PC-3 (cell line): ENCODE measurements at regions not wholly inside any gene's neighbourhood (a gene's known extent, or its start where the extent isn't known, plus 50 kb on each side); places are given as distances from the start of the nearest gene placed in this dataset.

ENCODE experiments used
- EZH2 ChIP-seq: fragments of 300-600 bp; sonication (generic); IDR thresholded peaks from one replicate; pipeline ENCODE4 v1.6.1; 2017; ENCODE audit warnings: antibody characterized with exemption, mild to moderate bottlenecking, low read length; ENCODE audit not compliant: unreplicated experiment
- TF ChIP-seq, protein P1 (sequence below): fragments of 300-600 bp; sonication (generic); conservative IDR thresholded peaks from 2 replicates; pipeline ENCODE4 v1.5.1; 2017; ENCODE audit warnings: antibody characterized with exemption, low read depth, mild to moderate bottlenecking, low read length

DNA sequence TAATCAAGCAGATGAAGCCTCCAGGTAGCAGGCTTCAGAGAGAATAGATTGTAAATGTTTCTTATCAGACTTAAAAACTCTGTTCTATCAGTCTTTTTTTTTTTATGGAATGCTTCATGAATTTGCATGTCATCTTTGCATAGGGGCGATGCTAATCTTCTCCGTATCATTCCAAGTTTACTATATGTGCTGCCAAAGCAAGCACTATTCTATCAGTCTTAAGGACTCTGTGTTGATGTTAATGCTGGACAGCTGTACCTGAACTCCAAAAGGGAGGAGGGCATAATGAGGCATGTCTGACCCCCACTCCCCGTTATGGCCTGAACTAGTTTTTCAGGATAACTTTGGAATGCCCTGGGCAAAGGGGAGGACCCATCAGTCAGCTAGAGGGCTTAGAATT, 66.8 kb upstream of the PRRC2C start:
- TF ChIP-seq, protein P1, sequence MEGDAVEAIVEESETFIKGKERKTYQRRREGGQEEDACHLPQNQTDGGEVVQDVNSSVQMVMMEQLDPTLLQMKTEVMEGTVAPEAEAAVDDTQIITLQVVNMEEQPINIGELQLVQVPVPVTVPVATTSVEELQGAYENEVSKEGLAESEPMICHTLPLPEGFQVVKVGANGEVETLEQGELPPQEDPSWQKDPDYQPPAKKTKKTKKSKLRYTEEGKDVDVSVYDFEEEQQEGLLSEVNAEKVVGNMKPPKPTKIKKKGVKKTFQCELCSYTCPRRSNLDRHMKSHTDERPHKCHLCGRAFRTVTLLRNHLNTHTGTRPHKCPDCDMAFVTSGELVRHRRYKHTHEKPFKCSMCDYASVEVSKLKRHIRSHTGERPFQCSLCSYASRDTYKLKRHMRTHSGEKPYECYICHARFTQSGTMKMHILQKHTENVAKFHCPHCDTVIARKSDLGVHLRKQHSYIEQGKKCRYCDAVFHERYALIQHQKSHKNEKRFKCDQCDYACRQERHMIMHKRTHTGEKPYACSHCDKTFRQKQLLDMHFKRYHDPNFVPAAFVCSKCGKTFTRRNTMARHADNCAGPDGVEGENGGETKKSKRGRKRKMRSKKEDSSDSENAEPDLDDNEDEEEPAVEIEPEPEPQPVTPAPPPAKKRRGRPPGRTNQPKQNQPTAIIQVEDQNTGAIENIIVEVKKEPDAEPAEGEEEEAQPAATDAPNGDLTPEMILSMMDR, result no peak
- no peak for TF ChIP-seq EZH2
